Fibroblast of the aortic adventitia (primary cell): ENCODE measurements at regions not wholly inside any gene's neighbourhood (a gene's known extent, or its start where the extent isn't known, plus 50 kb on each side); places are given as distances from the start of the nearest gene placed in this dataset.

Experiments used
- DNase-seq: peaks from one replicate; pipeline ENCODE4 v3.0.0-alpha.2; 2010; ENCODE audit warnings: low read depth
- H3K4me3 ChIP-seq: 2 replicates; pipeline ENCODE4 v1.5.1; 2011; ENCODE audit warnings: low read depth, mild to moderate bottlenecking, control low read depth, low read length, moderate library complexity
- CTCF ChIP-seq: IDR thresholded peaks from 2 replicates; pipeline ENCODE4 v1.5.1; 2011; ENCODE audit warnings: mild to moderate bottlenecking, low read length, control low read depth, inconsistent platforms; ENCODE audit not compliant: insufficient read depth

- no peak for TF ChIP-seq CTCF
- H3K4me3 ChIP-seq = no peak overlapping the region
- DNase-seq = peak; percentile 51
Observed at GRCh38 chr10:78541481-78542140, 507.9 kb downstream of the RPS24 start.

GRCh38 chr10:78542141-78542489, 508.5 kb downstream of the RPS24 start:
- peak; percentile 8 for DNase-seq
- TF ChIP-seq CTCF = no peak
- H3K4me3 ChIP-seq = no peak overlapping the region

- no peak for DNase-seq
- no peak overlapping the region for H3K4me3 ChIP-seq
- TF ChIP-seq CTCF = no peak
Observed at GRCh38 chr10:78542521-78542920, 508.9 kb downstream of the RPS24 start.

GRCh38 chr10:78543031-78543748, 509.5 kb downstream of the RPS24 start:
- DNase-seq = no peak
- H3K4me3 ChIP-seq = no peak overlapping the region
- no peak for TF ChIP-seq CTCF

- peak; percentile 98 for DNase-seq
- no peak for TF ChIP-seq CTCF
- H3K4me3 ChIP-seq = no peak overlapping the region
Observed at GRCh38 chr10:78543749-78544362, 510.2 kb downstream of the RPS24 start.

- TF ChIP-seq CTCF = no peak
- peak; percentile 26 for DNase-seq
- H3K4me3 ChIP-seq = no peak overlapping the region
Observed at GRCh38 chr10:78544423-78545090, 510.9 kb downstream of the RPS24 start.
